ENCODE measurements at regions not wholly inside any gene's neighbourhood (a gene's known extent, or its start where the extent isn't known, plus 50 kb on each side); places are given as distances from the start of the nearest gene placed in this dataset.
"Not testable (repeated sequence)": the region's sequence is repeated elsewhere in the genome, so short reads cannot be mapped to it uniquely, and the experiment has no call there.

GRCh38 chr3:106486945-106487639 is 618.3 kb upstream of the CBLB start:
- DNase-seq = not testable (repeated sequence)

GRCh38 chr3:106488331-106488730 is 619.5 kb upstream of the CBLB start:
- no peak for DNase-seq

- no peak for DNase-seq
Observed at GRCh38 chr3:106491796-106492195, 623.0 kb upstream of the CBLB start.

GRCh38 chr3:106508331-106508893 is 639.6 kb upstream of the CBLB start:
- DNase-seq = no peak

GRCh38 chr3:106510206-106510605 is 641.4 kb upstream of the CBLB start:
- DNase-seq = no peak

GRCh38 chr3:106512846-106513245 is 644.0 kb upstream of the CBLB start:
- no peak for DNase-seq

GRCh38 chr3:106514431-106514830 is 645.6 kb upstream of the CBLB start:
- DNase-seq = no peak

GRCh38 chr3:106518516-106518915 is 649.7 kb upstream of the CBLB start:
- no peak for DNase-seq

GRCh38 chr3:106522397-106522796 is 653.6 kb upstream of the CBLB start:
- no peak for DNase-seq

GRCh38 chr3:106528932-106529331 is 660.1 kb upstream of the CBLB start:
- DNase-seq = no peak

- DNase-seq = no peak
Observed at GRCh38 chr3:106529738-106530137, 660.9 kb upstream of the CBLB start.

GRCh38 chr3:106530367-106530766 is 661.6 kb upstream of the CBLB start:
- no peak for DNase-seq

GRCh38 chr3:106531771-106532329 is 663.0 kb upstream of the CBLB start:
- DNase-seq = not testable (repeated sequence)

GRCh38 chr3:106533093-106533787 is 664.4 kb upstream of the CBLB start:
- DNase-seq = no peak

GRCh38 chr3:106533788-106534160 is 665.0 kb upstream of the CBLB start:
- no peak for DNase-seq

- no peak for DNase-seq
Observed at GRCh38 chr3:106534206-106534605, 665.4 kb upstream of the CBLB start.

- no peak for DNase-seq
Observed at GRCh38 chr3:106540743-106541142, 671.9 kb upstream of the CBLB start.

- no peak for DNase-seq
Observed at GRCh38 chr3:106542101-106542769, 673.4 kb upstream of the CBLB start.

GRCh38 chr3:106552351-106553043 is 683.7 kb upstream of the CBLB start:
- no peak for DNase-seq

- no peak for DNase-seq
Observed at GRCh38 chr3:106560451-106560966, 691.7 kb upstream of the CBLB start.

GRCh38 chr3:106566277-106566676 is 697.5 kb upstream of the CBLB start:
- no peak for DNase-seq

- no peak for DNase-seq
Observed at GRCh38 chr3:106570426-106570825, 701.6 kb upstream of the CBLB start.

GRCh38 chr3:106573605-106574004 is 704.8 kb upstream of the CBLB start:
- DNase-seq = no peak

Data from NCI-H446 treated with DMSO at 0.1 percent for 48 hours (cell line).